Coronary artery (tissue), 2 donors: ENCODE measurements at regions not wholly inside any gene's neighbourhood (a gene's known extent, or its start where the extent isn't known, plus 50 kb on each side); places are given as distances from the start of the nearest gene placed in this dataset.

Experiments
- DNase-seq: peaks from one replicate; pipeline ENCODE4 v3.0.0-alpha.2; 2017; ENCODE audit warnings: low spot score
- H3K27ac ChIP-seq, 2 donors: fragments of 200-600 bp; sonication (generic); one replicate each; pipeline ENCODE4 v1.5.1; 2016 to 2019
- H3K4me3 ChIP-seq: fragments of 200-600 bp; sonication (generic); 2 replicates; pipeline ENCODE4 v1.5.1; 2016; ENCODE audit warnings: mild to moderate bottlenecking, moderate library complexity
- CTCF ChIP-seq: fragments of 200-600 bp; sonication (generic); IDR thresholded peaks from one replicate; pipeline ENCODE4 v1.5.1; 2019; ENCODE audit warnings: antibody characterized with exemption

GRCh38 chr14:49946320-49947141 is 53.6 kb downstream of the ARF6 start:
- Histone ChIP-seq H3K4me3 (no peak overlapping the region), H3K27ac (peak overlapping the region in 1 of 2 donors; percentile 32)
- no peak for TF ChIP-seq CTCF
- no peak for DNase-seq

GRCh38 chr14:49947506-49947905 is 54.6 kb downstream of the ARF6 start:
- Histone ChIP-seq H3K4me3 (no peak overlapping the region), H3K27ac (no peak overlapping the region)
- no peak for TF ChIP-seq CTCF
- no peak for DNase-seq

- Histone ChIP-seq H3K27ac (no peak overlapping the region), H3K4me3 (no peak overlapping the region)
- DNase-seq, result no peak
- no peak for TF ChIP-seq CTCF
These were observed 57.7 kb downstream of the ARF6 start for GRCh38 chr14:49950275-49951228.

- H3K27ac ChIP-seq, result no peak overlapping the region
- no peak for TF ChIP-seq CTCF
- H3K4me3 ChIP-seq, result no peak overlapping the region
- DNase-seq, result no peak
These were observed 58.3 kb downstream of the ARF6 start for GRCh38 chr14:49951229-49951607.

GRCh38 chr14:49951691-49952345 is 58.9 kb downstream of the ARF6 start:
- H3K4me3 ChIP-seq, result no peak overlapping the region
- no peak overlapping the region for H3K27ac ChIP-seq
- TF ChIP-seq CTCF, result no peak
- DNase-seq, result no peak

GRCh38 chr14:49953196-49953595 is 60.3 kb downstream of the ARF6 start:
- DNase-seq, result no peak
- no peak for TF ChIP-seq CTCF
- H3K27ac ChIP-seq, result no peak overlapping the region
- no peak overlapping the region for H3K4me3 ChIP-seq
